Keratinocyte (primary cell): ENCODE measurements at regions not wholly inside any gene's neighbourhood (a gene's known extent, or its start where the extent isn't known, plus 50 kb on each side); places are given as distances from the start of the nearest gene placed in this dataset.

ENCODE experiments used
- DNase-seq: peaks from one replicate; pipeline ENCODE4 v3.0.0-alpha.2; 2011; ENCODE audit warnings: low read depth, missing footprints, low spot score
- FAIRE-seq: peaks from 2 replicates; lab custom pipeline; 2011; peaks lifted over from hg19 to GRCh38; lab: Jason Lieb, UNC
- H2AFZ ChIP-seq: 2 replicates; pipeline ENCODE4 v1.6.0; 2012; ENCODE audit warnings: low read length, control low read depth, inconsistent platforms; ENCODE audit not compliant: control insufficient read depth
- H3K27ac ChIP-seq: 2 replicates; pipeline ENCODE4 v1.5.1; 2011; ENCODE audit warnings: low read length; ENCODE audit not compliant: control insufficient read depth, insufficient read depth
- H3K27me3 ChIP-seq: 3 replicates; pipeline ENCODE4 v1.6.0; 2011; ENCODE audit warnings: low read length; ENCODE audit not compliant: control insufficient read depth, insufficient read depth; ENCODE audit errors: extremely low read depth
- H3K36me3 ChIP-seq, 2 experiments: 2 replicates in 1 of 2; 3 replicates in 1 of 2; pipeline ENCODE4 v1.5.1; 2011; ENCODE audit warnings: low read length in 2 of 2, mild to moderate bottlenecking in 1 of 2; ENCODE audit not compliant: control insufficient read depth in 2 of 2, insufficient read depth in 2 of 2; ENCODE audit errors: extremely low read depth in 1 of 2
- H3K4me1 ChIP-seq: 3 replicates; pipeline ENCODE4 v1.5.1; 2011; ENCODE audit warnings: low read length; ENCODE audit not compliant: control insufficient read depth, insufficient read depth; ENCODE audit errors: extremely low read depth
- H3K4me2 ChIP-seq: 3 replicates; pipeline ENCODE4 v1.6.0; 2011; ENCODE audit warnings: low read depth, low read length; ENCODE audit not compliant: control insufficient read depth, insufficient read depth; ENCODE audit errors: extremely low read depth
- H3K4me3 ChIP-seq, 3 experiments: fragments of 200-600 bp in 1 of 3; sonication (generic) in 1 of 3; 2 replicates in 2 of 3; 3 replicates in 1 of 3; pipeline ENCODE4 v1.5.1; 2011 to 2016; ENCODE audit warnings: low read length in 3 of 3, mild to moderate bottlenecking in 3 of 3, control low read depth in 2 of 3, inconsistent platforms in 1 of 3, low read depth in 1 of 3, mixed read lengths in 1 of 3, mixed run types in 1 of 3, moderate library complexity in 1 of 3; ENCODE audit not compliant: control insufficient read depth in 2 of 3, insufficient read depth in 2 of 3; ENCODE audit errors: extremely low read depth in 1 of 3
- H3K79me2 ChIP-seq: 2 replicates; pipeline ENCODE4 v1.6.0; 2012; ENCODE audit warnings: low read length; ENCODE audit not compliant: control insufficient read depth, insufficient read depth
- H3K9ac ChIP-seq: 3 replicates; pipeline ENCODE4 v1.6.0; 2011; ENCODE audit warnings: low read length; ENCODE audit not compliant: control insufficient read depth, insufficient read depth; ENCODE audit errors: extremely low read depth
- H3K9me1 ChIP-seq: 3 replicates; pipeline ENCODE4 v1.6.0; 2011; ENCODE audit warnings: low read length; ENCODE audit not compliant: control insufficient read depth, insufficient read depth; ENCODE audit errors: extremely low read depth
- H3K9me3 ChIP-seq: 2 replicates; pipeline ENCODE4 v1.5.1; 2012; ENCODE audit warnings: low read depth, low read length; ENCODE audit not compliant: control insufficient read depth
- H4K20me1 ChIP-seq: 3 replicates; pipeline ENCODE4 v1.6.0; 2011; ENCODE audit warnings: low read length; ENCODE audit not compliant: control insufficient read depth, insufficient read depth; ENCODE audit errors: extremely low read depth
- CTCF ChIP-seq, 3 experiments: IDR thresholded peaks in 1 of 3; conservative IDR thresholded peaks in 1 of 3; optimal IDR thresholded peaks in 1 of 3; 2 replicates in 2 of 3; 3 replicates in 1 of 3; pipeline versions ENCODE3 to v1.5.1; 2011; ENCODE audit warnings: low read length in 3 of 3, mild to moderate bottlenecking in 3 of 3, moderate library complexity in 2 of 3, control low read depth in 1 of 3, inconsistent platforms in 1 of 3; ENCODE audit not compliant: insufficient read depth in 2 of 3; ENCODE audit errors: extremely low read depth in 1 of 3
- EZH2 ChIP-seq: IDR thresholded peaks from one replicate; pipeline ENCODE4 v1.6.1; 2012; ENCODE audit warnings: inconsistent platforms, mild to moderate bottlenecking, low read length, moderate library complexity
- dilution Hi-C: fragments of 300-500 bp; cut with MboI; formaldehyde crosslinking; loops from one replicate; pipeline ENCODE4 v1.7.0; 2020; ENCODE audit warnings: low sequenced_read_pairs; ENCODE audit not compliant: extremely low pct_ligation_motif_present

- no peak overlapping the region for H3K9ac ChIP-seq
- no peaks in the 10 kb centered on the region for H3K9me3 ChIP-seq
- FAIRE-seq (no peak), DNase-seq (no peak)
- TF ChIP-seq CTCF (optimal IDR thresholded peaks at IDR 0.05 in 1 of 3, IDR thresholded peaks at IDR 0.05 in 1 of 3, conservative IDR thresholded peaks at IDR 0.05 in 1 of 3; ENCODE audit: extremely low read depth in 1 of 3, insufficient read depth in 2 of 3, low read length in 3 of 3) (no peak), EZH2 (no peak)
- no peaks in the 10 kb centered on the region for H3K27me3 ChIP-seq
- H3K4me2 ChIP-seq: no peak overlapping the region
- dilution Hi-C loops: no loop called here
- H3K36me3 ChIP-seq: no peaks in the 10 kb centered on the region
- H3K9me1 ChIP-seq: no peaks in the 10 kb centered on the region
- no peak overlapping the region for H2AFZ ChIP-seq
- no peaks in the 10 kb centered on the region for H4K20me1 ChIP-seq
- no peak overlapping the region for H3K27ac ChIP-seq
- H3K4me3 ChIP-seq: no peak overlapping the region
- no peaks in the 10 kb centered on the region for H3K79me2 ChIP-seq
- H3K4me1 ChIP-seq: peaks cover 3% of the 10 kb centered on the region
Observed at GRCh38 chr6:74061201-74061600, 365.2 kb downstream of the CD109 start.

- dilution Hi-C loops: no loop called here
- Histone ChIP-seq H3K79me2 (no peaks in the 10 kb centered on the region), H4K20me1 (no peaks in the 10 kb centered on the region), H3K4me1 (no peaks in the 10 kb centered on the region), H3K27ac (no peak overlapping the region), H3K9me3 (no peaks in the 10 kb centered on the region), H2AFZ (no peak overlapping the region), H3K27me3 (no peaks in the 10 kb centered on the region), H3K4me2 (no peak overlapping the region), H3K9ac (no peak overlapping the region), H3K4me3 (no peak overlapping the region), H3K9me1 (no peaks in the 10 kb centered on the region), H3K36me3 (no peaks in the 10 kb centered on the region)
- no peak for FAIRE-seq
- TF ChIP-seq CTCF (optimal IDR thresholded peaks at IDR 0.05 in 1 of 3, IDR thresholded peaks at IDR 0.05 in 1 of 3, conservative IDR thresholded peaks at IDR 0.05 in 1 of 3; ENCODE audit: extremely low read depth in 1 of 3, insufficient read depth in 2 of 3, low read length in 3 of 3) (no peak), EZH2 (no peak)
- DNase-seq: no peak
Observed at GRCh38 chr6:74060354-74060753, 364.4 kb downstream of the CD109 start.
